WI38 (cell line): ENCODE measurements at regions not wholly inside any gene's neighbourhood (a gene's known extent, or its start where the extent isn't known, plus 50 kb on each side); places are given as distances from the start of the nearest gene placed in this dataset.

Experiments used
- H3K4me3 ChIP-seq: 2 replicates; pipeline ENCODE4 v1.5.1; 2011; ENCODE audit warnings: low read depth, mild to moderate bottlenecking, control low read depth, low read length
- CTCF ChIP-seq: IDR thresholded peaks from 2 replicates; pipeline ENCODE4 v1.5.1; 2012; ENCODE audit warnings: low read depth, mild to moderate bottlenecking, control low read depth, low read length

- no peak for TF ChIP-seq CTCF
- no peak overlapping the region for H3K4me3 ChIP-seq
Measured at GRCh38 chr1:166270476-166271150, 103.8 kb upstream of the FAM78B start.

GRCh38 chr1:166271151-166271538 lies 104.3 kb upstream of the FAM78B start:
- no peak for TF ChIP-seq CTCF
- no peak overlapping the region for H3K4me3 ChIP-seq

- H3K4me3 ChIP-seq, result no peak overlapping the region
- no peak for TF ChIP-seq CTCF
Measured at GRCh38 chr1:166272155-166272554, 105.4 kb upstream of the FAM78B start.

- TF ChIP-seq CTCF, result no peak
Measured at GRCh38 chr1:166272851-166273250, 106.0 kb upstream of the FAM78B start.

GRCh38 chr1:166273618-166274017 lies 106.8 kb upstream of the FAM78B start:
- H3K4me3 ChIP-seq, result no peak overlapping the region
- no peak for TF ChIP-seq CTCF

More at GRCh38 chr1:166272851-166273250, 106.0 kb upstream of the FAM78B start:
- no peak overlapping the region for H3K4me3 ChIP-seq

GRCh38 chr1:166282391-166283137 lies 115.8 kb upstream of the FAM78B start:
- H3K4me3 ChIP-seq, result no peak overlapping the region
- no peak for TF ChIP-seq CTCF

- TF ChIP-seq CTCF, result no peak
- H3K4me3 ChIP-seq, result no peak overlapping the region
Measured at GRCh38 chr1:166283190-166283589, 116.4 kb upstream of the FAM78B start.
